ENCODE measurements at regions not wholly inside any gene's neighbourhood (a gene's known extent, or its start where the extent isn't known, plus 50 kb on each side); places are given as distances from the start of the nearest gene placed in this dataset.

GRCh38 chr21:38202811-38203210, 54.0 kb upstream of the KCNJ15 start:
- Histone ChIP-seq H3K4me3 (ENCODE audit: insufficient read depth, low read depth, low read length) (no peak overlapping the region), H4K5ac (ENCODE audit: low read depth, low read length) (no peak overlapping the region), H3K9ac (ENCODE audit: low read depth, low read length) (no peak overlapping the region), H3K9me1 (ENCODE audit: insufficient read depth, low read length) (no peaks in the 10 kb centered on the region), H2AK9ac (replicated peaks; ENCODE audit: low read depth, low read length, poor library complexity) (no peak overlapping the region), H3K4ac (ENCODE audit: low read depth, low read length) (no peak overlapping the region), H2AK5ac (ENCODE audit: low read depth, low read length) (no peak overlapping the region), H4K8ac (ENCODE audit: low read depth in 2 of 2, low read length in 2 of 2) (no peak overlapping the region), H3K23ac (ENCODE audit: low read depth, low read length) (no peak overlapping the region), H2BK15ac (ENCODE audit: low read depth, low read length) (no peak overlapping the region), H3K4me2 (ENCODE audit: low read depth, low read length) (no peak overlapping the region), H4K91ac (ENCODE audit: insufficient read depth, low read depth, low read length) (no peak overlapping the region), H3K56ac (ENCODE audit: extremely low read depth, insufficient read depth, low read length) (no peak overlapping the region), H3K14ac (replicated peaks; ENCODE audit: low read depth, low read length) (no peak overlapping the region), H3K9me3 (ENCODE audit: control insufficient read depth, insufficient read depth, low read length) (no peaks in the 10 kb centered on the region), H3K27me3 (ENCODE audit: control insufficient read depth, insufficient read depth, low read length) (peaks cover 35% of the 10 kb centered on the region), H3K36me3 (ENCODE audit: control insufficient read depth, insufficient read depth, low read length) (no peaks in the 10 kb centered on the region), H2BK20ac (ENCODE audit: low read depth, low read length) (no peak overlapping the region), H2AFZ (replicated peaks; ENCODE audit: low read length, poor library complexity) (no peak overlapping the region), H3K79me1 (ENCODE audit: low read depth in 1 of 2, low read length in 2 of 2) (no peaks in the 10 kb centered on the region), H3K27ac (ENCODE audit: insufficient read depth, low read length) (no peak overlapping the region), H3K4me1 (ENCODE audit: control insufficient read depth, insufficient read depth, low read length) (no peaks in the 10 kb centered on the region), H2BK120ac (ENCODE audit: low read depth, low read length) (no peak overlapping the region), H2BK5ac (ENCODE audit: low read depth, low read length, poor library complexity, severe bottlenecking) (no peak overlapping the region), H4K20me1 (ENCODE audit: insufficient read depth, low read length) (no peaks in the 10 kb centered on the region), H3K18ac (ENCODE audit: low read depth, low read length) (no peak overlapping the region)
- POLR2A ChIA-PET (ENCODE audit: unreplicated experiment): no interaction called here
- dilution Hi-C loops (cut with HindIII; ENCODE audit: low sequenced_read_pairs, unreplicated experiment) (loop anchor here (25.0 kb wide), 1 partner anchor 159 kb away; no protein-coding TSS in a partner anchor), intact Hi-C loops (cut with micrococcal nuclease) (no loop called here), in situ Hi-C loops (cut with MboI; ENCODE audit: low sequenced_read_pairs) (no loop called here)
- DNase-seq: no peak
- ATAC-seq (ENCODE audit: low read depth): no peak
- CTCF ChIA-PET: no interaction called here
- no peak for TF ChIP-seq BHLHE40 (IDR thresholded peaks at IDR 0.05; ENCODE audit: low read depth, low read length)
- no TSS peak for BruUV-seq (replicated peaks)

Data from IMR-90 (cell line).